Hepatocyte (in vitro differentiated cells): ENCODE measurements at regions not wholly inside any gene's neighbourhood (a gene's known extent, or its start where the extent isn't known, plus 50 kb on each side); places are given as distances from the start of the nearest gene placed in this dataset.

ENCODE experiments used
- EZH2phosphoT487 ChIP-seq: fragments of 200-600 bp; sonication (generic); IDR thresholded peaks from one replicate; pipeline ENCODE4 v1.6.1; 2018; ENCODE audit warnings: antibody characterized with exemption, mild to moderate bottlenecking, low read depth, moderate library complexity; ENCODE audit not compliant: unreplicated experiment, severe bottlenecking
- TF ChIP-seq, protein P1 (sequence below): fragments of 200-600 bp; sonication (generic); IDR thresholded peaks from 2 replicates; pipeline ENCODE4 v1.5.1; 2016; ENCODE audit warnings: antibody characterized with exemption, mild to moderate bottlenecking; ENCODE audit not compliant: poor library complexity

DNA sequence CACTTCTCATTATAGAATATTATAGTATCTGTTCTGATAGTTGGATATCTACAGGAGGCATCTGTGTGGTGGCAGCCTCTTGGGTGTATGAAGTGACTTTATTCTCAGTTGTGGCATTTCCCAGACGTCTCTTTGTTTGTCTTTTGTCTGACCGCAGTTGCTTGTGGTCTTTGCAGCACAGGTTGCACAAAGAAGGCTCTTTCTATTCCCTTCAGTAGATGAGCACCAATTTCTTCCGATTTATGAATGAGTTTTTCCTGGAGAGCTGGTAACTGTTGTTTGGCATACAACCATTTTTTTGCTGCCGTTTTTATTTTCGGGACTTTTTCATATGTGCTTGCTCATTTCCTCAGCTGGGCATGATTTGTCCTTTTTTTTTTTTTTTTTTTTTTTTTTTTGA is 56.4 kb upstream of the MYO10 start:
- TF ChIP-seq, protein P1, sequence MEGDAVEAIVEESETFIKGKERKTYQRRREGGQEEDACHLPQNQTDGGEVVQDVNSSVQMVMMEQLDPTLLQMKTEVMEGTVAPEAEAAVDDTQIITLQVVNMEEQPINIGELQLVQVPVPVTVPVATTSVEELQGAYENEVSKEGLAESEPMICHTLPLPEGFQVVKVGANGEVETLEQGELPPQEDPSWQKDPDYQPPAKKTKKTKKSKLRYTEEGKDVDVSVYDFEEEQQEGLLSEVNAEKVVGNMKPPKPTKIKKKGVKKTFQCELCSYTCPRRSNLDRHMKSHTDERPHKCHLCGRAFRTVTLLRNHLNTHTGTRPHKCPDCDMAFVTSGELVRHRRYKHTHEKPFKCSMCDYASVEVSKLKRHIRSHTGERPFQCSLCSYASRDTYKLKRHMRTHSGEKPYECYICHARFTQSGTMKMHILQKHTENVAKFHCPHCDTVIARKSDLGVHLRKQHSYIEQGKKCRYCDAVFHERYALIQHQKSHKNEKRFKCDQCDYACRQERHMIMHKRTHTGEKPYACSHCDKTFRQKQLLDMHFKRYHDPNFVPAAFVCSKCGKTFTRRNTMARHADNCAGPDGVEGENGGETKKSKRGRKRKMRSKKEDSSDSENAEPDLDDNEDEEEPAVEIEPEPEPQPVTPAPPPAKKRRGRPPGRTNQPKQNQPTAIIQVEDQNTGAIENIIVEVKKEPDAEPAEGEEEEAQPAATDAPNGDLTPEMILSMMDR: no peak
- TF ChIP-seq EZH2phosphoT487: no peak
